ENCODE measurements at regions not wholly inside any gene's neighbourhood (a gene's known extent, or its start where the extent isn't known, plus 50 kb on each side); places are given as distances from the start of the nearest gene placed in this dataset.
"Not testable (repeated sequence)": the region's sequence is repeated elsewhere in the genome, so short reads cannot be mapped to it uniquely, and the experiment has no call there.

GRCh38 chr1:184851822-184852746, 97.4 kb upstream of the EDEM3 start:
- no peak for DNase-seq

- DNase-seq, result peak; percentile 49
These were observed 89.3 kb upstream of the EDEM3 start for GRCh38 chr1:184843732-184844495.

- no peak for DNase-seq
These were observed 85.9 kb upstream of the EDEM3 start for GRCh38 chr1:184840596-184840995.

- DNase-seq, result no peak
These were observed 83.9 kb upstream of the EDEM3 start for GRCh38 chr1:184838504-184838951.

- DNase-seq, result no peak
These were observed 82.6 kb upstream of the EDEM3 start for GRCh38 chr1:184836934-184837895.

GRCh38 chr1:184836141-184836540, 81.5 kb upstream of the EDEM3 start:
- no peak for DNase-seq

GRCh38 chr1:184833994-184834393, 79.3 kb upstream of the EDEM3 start:
- not testable (repeated sequence) for DNase-seq

GRCh38 chr1:184832517-184832916, 77.9 kb upstream of the EDEM3 start:
- DNase-seq, result no peak

- DNase-seq, result not testable (repeated sequence)
These were observed 74.8 kb upstream of the EDEM3 start for GRCh38 chr1:184829496-184829895.

- no peak for DNase-seq
These were observed 73.7 kb upstream of the EDEM3 start for GRCh38 chr1:184828369-184828717.

- no peak for DNase-seq
These were observed 73.1 kb upstream of the EDEM3 start for GRCh38 chr1:184827600-184828368.

GRCh38 chr1:184826001-184826400, 71.3 kb upstream of the EDEM3 start:
- no peak for DNase-seq

GRCh38 chr1:184825571-184825970, 70.9 kb upstream of the EDEM3 start:
- no peak for DNase-seq

GRCh38 chr1:184824691-184825323, 70.1 kb upstream of the EDEM3 start:
- DNase-seq, result no peak

- no peak for DNase-seq
These were observed 68.4 kb upstream of the EDEM3 start for GRCh38 chr1:184823080-184823479.

GRCh38 chr1:184822267-184822666, 67.6 kb upstream of the EDEM3 start:
- no peak for DNase-seq

GRCh38 chr1:184821658-184822057, 67.0 kb upstream of the EDEM3 start:
- DNase-seq, result no peak

- no peak for DNase-seq
These were observed 66.3 kb upstream of the EDEM3 start for GRCh38 chr1:184820956-184821355.

- DNase-seq, result no peak
These were observed 65.6 kb upstream of the EDEM3 start for GRCh38 chr1:184820218-184820750.

GRCh38 chr1:184818646-184819045, 64.0 kb upstream of the EDEM3 start:
- no peak for DNase-seq

- not testable (repeated sequence) for DNase-seq
These were observed 62.3 kb upstream of the EDEM3 start for GRCh38 chr1:184817003-184817402.
